Activated CD4-positive, alpha-beta memory T cell treated with anti-CD3 and anti-CD28 coated beads for 36 hours (primary cell): ENCODE measurements at regions not wholly inside any gene's neighbourhood (a gene's known extent, or its start where the extent isn't known, plus 50 kb on each side); places are given as distances from the start of the nearest gene placed in this dataset.

Experiments used
- CTCF ChIA-PET: fragments of 350-600 bp; sonication (Branson Sonifier 250); formaldehyde crosslinking; loops from one replicate; lab custom pipeline; 2021; ENCODE audit warnings: antibody characterized with exemption, inconsistent platforms; lab: Charles Lee
- POLR2A ChIA-PET: fragments of 350-600 bp; sonication (Branson Sonifier 250); formaldehyde crosslinking; loops from one replicate; lab custom pipeline; 2021; ENCODE audit warnings: antibody characterized with exemption; lab: Charles Lee
- DNase-seq: peaks from one replicate; pipeline ENCODE4 v3.0.0-alpha.2; 2020
- H3K27ac Mint-ChIP-seq: one replicate; pipeline ENCODE4 v1.8.0; 2021; ENCODE audit warnings: mixed read lengths
- H3K27me3 Mint-ChIP-seq: one replicate; pipeline ENCODE4 v1.8.0; 2021; ENCODE audit warnings: mixed read lengths
- H3K36me3 Mint-ChIP-seq: one replicate; pipeline ENCODE4 v1.8.0; 2021; ENCODE audit warnings: mixed read lengths
- H3K4me1 Mint-ChIP-seq: one replicate; pipeline ENCODE4 v1.8.0; 2021; ENCODE audit warnings: low read depth, mixed read lengths
- H3K4me3 Mint-ChIP-seq: one replicate; pipeline ENCODE4 v1.8.0; 2021; ENCODE audit warnings: mild to moderate bottlenecking, mixed read lengths
- H3K9me3 Mint-ChIP-seq: one replicate; pipeline ENCODE4 v1.8.0; 2021; ENCODE audit warnings: mixed read lengths
- intact Hi-C: fragments of 100-400 bp; cut with micrococcal nuclease; formaldehyde crosslinking; loops from one replicate; pipeline ENCODE4 v1.15.1; 2023

GRCh38 chr3:25099666-25100065 lies 328.4 kb upstream of the RARB start:
- CTCF ChIA-PET = no interaction called here

GRCh38 chr3:25103391-25103790 lies 324.7 kb upstream of the RARB start:
- H3K4me3 Mint-ChIP-seq = no peak overlapping the region
- no peaks in the 10 kb centered on the region for H3K36me3 Mint-ChIP-seq
- POLR2A ChIA-PET = no interaction called here
- no peak overlapping the region for H3K27ac Mint-ChIP-seq
- CTCF ChIA-PET = no interaction called here
- no peaks in the 10 kb centered on the region for H3K27me3 Mint-ChIP-seq
- DNase-seq = no peak
- intact Hi-C loops = no loop called here
- peaks cover 2% of the 10 kb centered on the region for H3K9me3 Mint-ChIP-seq
- H3K4me1 Mint-ChIP-seq = no peaks in the 10 kb centered on the region

More at GRCh38 chr3:25099666-25100065, 328.4 kb upstream of the RARB start:
- POLR2A ChIA-PET = no interaction called here
- no peak for DNase-seq
- Mint-ChIP-seq H3K27ac (no peak overlapping the region), H3K9me3 (peaks cover 3% of the 10 kb centered on the region), H3K36me3 (no peaks in the 10 kb centered on the region), H3K4me3 (no peak overlapping the region), H3K27me3 (no peaks in the 10 kb centered on the region), H3K4me1 (no peaks in the 10 kb centered on the region)
- intact Hi-C loops = no loop called here

- CTCF ChIA-PET = no interaction called here
- no peak overlapping the region for H3K27ac Mint-ChIP-seq
- H3K4me1 Mint-ChIP-seq = no peaks in the 10 kb centered on the region
Measured at GRCh38 chr3:25107918-25108617, 320.0 kb upstream of the RARB start.

GRCh38 chr3:25110642-25111041 lies 317.4 kb upstream of the RARB start:
- Mint-ChIP-seq H3K36me3 (no peaks in the 10 kb centered on the region), H3K9me3 (peaks cover 5% of the 10 kb centered on the region), H3K27ac (no peak overlapping the region), H3K4me1 (no peaks in the 10 kb centered on the region), H3K27me3 (no peaks in the 10 kb centered on the region), H3K4me3 (no peak overlapping the region)
- no peak for DNase-seq
- ChIA-PET CTCF (no interaction called here), POLR2A (no interaction called here)
- intact Hi-C loops = no loop called here

More at GRCh38 chr3:25107918-25108617, 320.0 kb upstream of the RARB start:
- intact Hi-C loops = no loop called here
- H3K27me3 Mint-ChIP-seq = no peaks in the 10 kb centered on the region
- POLR2A ChIA-PET = no interaction called here
- no peak overlapping the region for H3K4me3 Mint-ChIP-seq
- no peak for DNase-seq
- no peaks in the 10 kb centered on the region for H3K36me3 Mint-ChIP-seq
- H3K9me3 Mint-ChIP-seq = peaks cover 5% of the 10 kb centered on the region

- intact Hi-C loops = no loop called here
Measured at GRCh38 chr3:25113891-25114290, 314.2 kb upstream of the RARB start.

GRCh38 chr3:25114532-25114931 lies 313.5 kb upstream of the RARB start:
- intact Hi-C loops = no loop called here
- ChIA-PET POLR2A (no interaction called here), CTCF (no interaction called here)
- Mint-ChIP-seq H3K27me3 (no peaks in the 10 kb centered on the region), H3K36me3 (no peaks in the 10 kb centered on the region), H3K27ac (no peak overlapping the region), H3K4me3 (no peak overlapping the region), H3K9me3 (no peaks in the 10 kb centered on the region), H3K4me1 (no peaks in the 10 kb centered on the region)
- DNase-seq = no peak

More at GRCh38 chr3:25113891-25114290, 314.2 kb upstream of the RARB start:
- POLR2A ChIA-PET = no interaction called here
- no peaks in the 10 kb centered on the region for H3K4me1 Mint-ChIP-seq
- no peak overlapping the region for H3K27ac Mint-ChIP-seq
- CTCF ChIA-PET = no interaction called here
- H3K4me3 Mint-ChIP-seq = no peak overlapping the region
- peaks cover under 1% of the 10 kb centered on the region for H3K9me3 Mint-ChIP-seq
- no peak for DNase-seq
- H3K27me3 Mint-ChIP-seq = no peaks in the 10 kb centered on the region
- H3K36me3 Mint-ChIP-seq = no peaks in the 10 kb centered on the region

- Mint-ChIP-seq H3K4me1 (no peaks in the 10 kb centered on the region), H3K27me3 (no peaks in the 10 kb centered on the region), H3K9me3 (no peaks in the 10 kb centered on the region), H3K27ac (no peak overlapping the region), H3K4me3 (no peak overlapping the region), H3K36me3 (no peaks in the 10 kb centered on the region)
- intact Hi-C loops = no loop called here
- ChIA-PET CTCF (no interaction called here), POLR2A (no interaction called here)
- DNase-seq = no peak
Measured at GRCh38 chr3:25117005-25117593, 311.0 kb upstream of the RARB start.

GRCh38 chr3:25119682-25120081 lies 308.4 kb upstream of the RARB start:
- intact Hi-C loops = no loop called here
- Mint-ChIP-seq H3K4me1 (no peaks in the 10 kb centered on the region), H3K4me3 (no peak overlapping the region), H3K27ac (no peak overlapping the region), H3K36me3 (no peaks in the 10 kb centered on the region), H3K27me3 (no peaks in the 10 kb centered on the region), H3K9me3 (peaks cover 4% of the 10 kb centered on the region)
- no peak for DNase-seq
- ChIA-PET CTCF (no interaction called here), POLR2A (no interaction called here)

GRCh38 chr3:25120665-25121064 lies 307.4 kb upstream of the RARB start:
- H3K9me3 Mint-ChIP-seq = peaks cover 4% of the 10 kb centered on the region
- ChIA-PET POLR2A (no interaction called here), CTCF (no interaction called here)
- H3K36me3 Mint-ChIP-seq = no peaks in the 10 kb centered on the region
- intact Hi-C loops = no loop called here
- no peaks in the 10 kb centered on the region for H3K27me3 Mint-ChIP-seq
- no peaks in the 10 kb centered on the region for H3K4me1 Mint-ChIP-seq
- no peak for DNase-seq
- no peak overlapping the region for H3K27ac Mint-ChIP-seq
- no peak overlapping the region for H3K4me3 Mint-ChIP-seq

- intact Hi-C loops = no loop called here
- CTCF ChIA-PET = no interaction called here
- Mint-ChIP-seq H3K4me1 (no peaks in the 10 kb centered on the region), H3K27me3 (no peaks in the 10 kb centered on the region), H3K4me3 (no peak overlapping the region), H3K36me3 (no peaks in the 10 kb centered on the region), H3K27ac (no peak overlapping the region), H3K9me3 (peaks cover 21% of the 10 kb centered on the region)
- no peak for DNase-seq
- POLR2A ChIA-PET = no interaction called here
Measured at GRCh38 chr3:25125201-25125600, 302.9 kb upstream of the RARB start.

- Mint-ChIP-seq H3K9me3 (peaks cover 21% of the 10 kb centered on the region), H3K27ac (no peak overlapping the region), H3K36me3 (no peaks in the 10 kb centered on the region), H3K4me1 (no peaks in the 10 kb centered on the region), H3K4me3 (no peak overlapping the region), H3K27me3 (no peaks in the 10 kb centered on the region)
- no peak for DNase-seq
- CTCF ChIA-PET = no interaction called here
- intact Hi-C loops = no loop called here
- POLR2A ChIA-PET = no interaction called here
Measured at GRCh38 chr3:25128735-25129134, 299.3 kb upstream of the RARB start.

GRCh38 chr3:25130724-25131520 lies 297.1 kb upstream of the RARB start:
- Mint-ChIP-seq H3K9me3 (peaks cover 21% of the 10 kb centered on the region), H3K27ac (no peak overlapping the region), H3K36me3 (no peaks in the 10 kb centered on the region), H3K27me3 (no peaks in the 10 kb centered on the region), H3K4me1 (no peaks in the 10 kb centered on the region), H3K4me3 (no peak overlapping the region)
- POLR2A ChIA-PET = no interaction called here
- intact Hi-C loops = no loop called here
- CTCF ChIA-PET = no interaction called here
- DNase-seq = no peak
